ENCODE measurements at regions not wholly inside any gene's neighbourhood (a gene's known extent, or its start where the extent isn't known, plus 50 kb on each side); places are given as distances from the start of the nearest gene placed in this dataset.
"Not testable (repeated sequence)": the region's sequence is repeated elsewhere in the genome, so short reads cannot be mapped to it uniquely, and the experiment has no call there.

- H4K20me1 ChIP-seq (ENCODE audit: insufficient read depth, low read length); H3K4me1 ChIP-seq (ENCODE audit: insufficient read depth, low read length); H3K27ac ChIP-seq (ENCODE audit: extremely low read length, insufficient read depth, low read length); ATAC-seq; POLR2A ChIA-PET; in situ Hi-C loops (cut with HindIII; ENCODE audit: extremely low pct_ligation_motif_present, low pct_unique_long_range_greater_than_20kb); H3K9me3 ChIP-seq (ENCODE audit: low read length); H3K4me2 ChIP-seq (ENCODE audit: low read depth, low read length); H2AFZ ChIP-seq (ENCODE audit: low read length); H3K9ac ChIP-seq (ENCODE audit: insufficient read depth, low read depth, low read length); H3K4me3 ChIP-seq (replicated peaks in 1 of 3; ENCODE audit: insufficient read depth in 1 of 3, low read depth in 2 of 3, low read length in 3 of 3); CTCF ChIA-PET (ENCODE audit: low intra/inter-chr PET ratio, low total read pairs); H3K36me3 ChIP-seq (replicated peaks in 1 of 2; ENCODE audit: control insufficient read depth in 1 of 2, insufficient read depth in 2 of 2, low read length in 2 of 2); DNase-seq (ENCODE audit: low spot score); FAIRE-seq; intact Hi-C loops (cut with micrococcal nuclease; ENCODE audit: unreplicated experiment); BruUV-seq (replicated peaks); H3K27me3 ChIP-seq (ENCODE audit: control insufficient read depth in 1 of 2, insufficient read depth in 2 of 2, low read length in 2 of 2); H3K79me2 ChIP-seq (ENCODE audit: insufficient read depth, low read length): not testable (repeated sequence)
- 0% methylated on average over 2 of the region's 3 CpGs for WGBS (ENCODE audit: low lambda C conversion rate)
Observed at GRCh38 chr15:31715208-31715607, 315.1 kb upstream of the CHRNA7 start.

GRCh38 chr15:31718625-31719024 is 311.7 kb upstream of the CHRNA7 start:
- H3K27me3 ChIP-seq (ENCODE audit: control insufficient read depth in 1 of 2, insufficient read depth in 2 of 2, low read length in 2 of 2); in situ Hi-C loops (cut with HindIII; ENCODE audit: extremely low pct_ligation_motif_present, low pct_unique_long_range_greater_than_20kb); FAIRE-seq; H3K4me2 ChIP-seq (ENCODE audit: low read depth, low read length); H3K27ac ChIP-seq (ENCODE audit: extremely low read length, insufficient read depth, low read length); POLR2A ChIA-PET; intact Hi-C loops (cut with micrococcal nuclease; ENCODE audit: unreplicated experiment); DNase-seq (ENCODE audit: low spot score); H3K9ac ChIP-seq (ENCODE audit: insufficient read depth, low read depth, low read length); H3K36me3 ChIP-seq (replicated peaks in 1 of 2; ENCODE audit: control insufficient read depth in 1 of 2, insufficient read depth in 2 of 2, low read length in 2 of 2); H3K79me2 ChIP-seq (ENCODE audit: insufficient read depth, low read length); CTCF ChIA-PET (ENCODE audit: low intra/inter-chr PET ratio, low total read pairs); H3K4me3 ChIP-seq (replicated peaks in 1 of 3; ENCODE audit: insufficient read depth in 1 of 3, low read depth in 2 of 3, low read length in 3 of 3); BruUV-seq (replicated peaks); H3K4me1 ChIP-seq (ENCODE audit: insufficient read depth, low read length); H3K9me3 ChIP-seq (ENCODE audit: low read length); H4K20me1 ChIP-seq (ENCODE audit: insufficient read depth, low read length); ATAC-seq; H2AFZ ChIP-seq (ENCODE audit: low read length): not testable (repeated sequence)
- WGBS (ENCODE audit: low lambda C conversion rate) = 4% methylated on average over 1 of the region's 1 CpG

GRCh38 chr15:31719396-31720022 is 310.8 kb upstream of the CHRNA7 start:
- not testable (repeated sequence) for BruUV-seq (replicated peaks)

GRCh38 chr15:31723019-31723418 is 307.3 kb upstream of the CHRNA7 start:
- H3K27me3 ChIP-seq (ENCODE audit: control insufficient read depth in 1 of 2, insufficient read depth in 2 of 2, low read length in 2 of 2); FAIRE-seq; H3K4me2 ChIP-seq (ENCODE audit: low read depth, low read length); H3K36me3 ChIP-seq (replicated peaks in 1 of 2; ENCODE audit: control insufficient read depth in 1 of 2, insufficient read depth in 2 of 2, low read length in 2 of 2); H3K9ac ChIP-seq (ENCODE audit: insufficient read depth, low read depth, low read length); ATAC-seq; intact Hi-C loops (cut with micrococcal nuclease; ENCODE audit: unreplicated experiment); CTCF ChIA-PET (ENCODE audit: low intra/inter-chr PET ratio, low total read pairs); H3K27ac ChIP-seq (ENCODE audit: extremely low read length, insufficient read depth, low read length); H3K4me3 ChIP-seq (replicated peaks in 1 of 3; ENCODE audit: insufficient read depth in 1 of 3, low read depth in 2 of 3, low read length in 3 of 3); H2AFZ ChIP-seq (ENCODE audit: low read length); BruUV-seq (replicated peaks); H4K20me1 ChIP-seq (ENCODE audit: insufficient read depth, low read length); H3K9me3 ChIP-seq (ENCODE audit: low read length); in situ Hi-C loops (cut with HindIII; ENCODE audit: extremely low pct_ligation_motif_present, low pct_unique_long_range_greater_than_20kb); H3K79me2 ChIP-seq (ENCODE audit: insufficient read depth, low read length); DNase-seq (ENCODE audit: low spot score); H3K4me1 ChIP-seq (ENCODE audit: insufficient read depth, low read length); POLR2A ChIA-PET: not testable (repeated sequence)
- 1% methylated on average over 5 of the region's 10 CpGs for WGBS (ENCODE audit: low lambda C conversion rate)

More at GRCh38 chr15:31719396-31720022, 310.8 kb upstream of the CHRNA7 start:
- H3K79me2 ChIP-seq (ENCODE audit: insufficient read depth, low read length); DNase-seq (ENCODE audit: low spot score); H3K27me3 ChIP-seq (ENCODE audit: control insufficient read depth in 1 of 2, insufficient read depth in 2 of 2, low read length in 2 of 2); FAIRE-seq; H3K4me2 ChIP-seq (ENCODE audit: low read depth, low read length); H3K9ac ChIP-seq (ENCODE audit: insufficient read depth, low read depth, low read length); H3K4me1 ChIP-seq (ENCODE audit: insufficient read depth, low read length); intact Hi-C loops (cut with micrococcal nuclease; ENCODE audit: unreplicated experiment); H3K27ac ChIP-seq (ENCODE audit: extremely low read length, insufficient read depth, low read length); H2AFZ ChIP-seq (ENCODE audit: low read length); in situ Hi-C loops (cut with HindIII; ENCODE audit: extremely low pct_ligation_motif_present, low pct_unique_long_range_greater_than_20kb); H3K36me3 ChIP-seq (replicated peaks in 1 of 2; ENCODE audit: control insufficient read depth in 1 of 2, insufficient read depth in 2 of 2, low read length in 2 of 2); POLR2A ChIA-PET; H4K20me1 ChIP-seq (ENCODE audit: insufficient read depth, low read length); CTCF ChIA-PET (ENCODE audit: low intra/inter-chr PET ratio, low total read pairs); ATAC-seq; H3K9me3 ChIP-seq (ENCODE audit: low read length); H3K4me3 ChIP-seq (replicated peaks in 1 of 3; ENCODE audit: insufficient read depth in 1 of 3, low read depth in 2 of 3, low read length in 3 of 3): not testable (repeated sequence)
- WGBS (ENCODE audit: low lambda C conversion rate) = 0% methylated on average over 6 of the region's 7 CpGs

All from HepG2 (cell line).